GM23248 (cell line): ENCODE measurements at regions not wholly inside any gene's neighbourhood (a gene's known extent, or its start where the extent isn't known, plus 50 kb on each side); places are given as distances from the start of the nearest gene placed in this dataset.

ENCODE experiments used
- DNase-seq: peaks from one replicate; pipeline ENCODE4 v3.0.0-alpha.2; 2015
- H2AFZ ChIP-seq: fragments of 200-600 bp; sonication (generic); 2 replicates; pipeline ENCODE4 v1.6.1; 2016; ENCODE audit warnings: antibody characterized with exemption
- H3F3A ChIP-seq: fragments of 200-600 bp; sonication (generic); 2 replicates; pipeline ENCODE4 v1.6.1; 2016; ENCODE audit warnings: mild to moderate bottlenecking, antibody characterized with exemption, mixed run types; ENCODE audit not compliant: insufficient read depth
- H3K27ac ChIP-seq: fragments of 200-600 bp; sonication (generic); 2 replicates; pipeline ENCODE4 v1.5.1; 2016; ENCODE audit warnings: mild to moderate bottlenecking
- H3K27me3 ChIP-seq: fragments of 200-600 bp; sonication (generic); replicated peaks from 2 replicates; pipeline ENCODE4 v1.6.1; 2016; ENCODE audit warnings: mild to moderate bottlenecking; ENCODE audit not compliant: insufficient read depth
- H3K36me3 ChIP-seq: fragments of 200-600 bp; sonication (generic); 2 replicates; pipeline ENCODE4 v1.6.1; 2016; ENCODE audit warnings: low read depth, mild to moderate bottlenecking
- H3K4me1 ChIP-seq: fragments of 200-600 bp; sonication (generic); 2 replicates; pipeline ENCODE4 v1.6.1; 2016; ENCODE audit warnings: mild to moderate bottlenecking; ENCODE audit not compliant: insufficient read depth
- H3K4me2 ChIP-seq: fragments of 200-600 bp; sonication (generic); one replicate; pipeline ENCODE4 v1.6.1; 2016; ENCODE audit warnings: mild to moderate bottlenecking; ENCODE audit not compliant: unreplicated experiment
- H3K4me3 ChIP-seq: fragments of 200-600 bp; sonication (generic); 2 replicates; pipeline ENCODE4 v1.5.1; 2016; ENCODE audit warnings: mild to moderate bottlenecking
- H3K79me2 ChIP-seq: fragments of 200-600 bp; sonication (generic); 2 replicates; pipeline ENCODE4 v1.6.1; 2016; ENCODE audit warnings: mild to moderate bottlenecking; ENCODE audit not compliant: insufficient read depth
- H3K9ac ChIP-seq: fragments of 200-600 bp; sonication (generic); 2 replicates; pipeline ENCODE4 v1.6.1; 2016; ENCODE audit warnings: mild to moderate bottlenecking
- H3K9me2 ChIP-seq: fragments of 200-600 bp; sonication (generic); 2 replicates; pipeline ENCODE4 v1.6.1; 2016; ENCODE audit warnings: mixed run types, mild to moderate bottlenecking, moderate library complexity; ENCODE audit not compliant: insufficient read depth
- H3K9me3 ChIP-seq: fragments of 200-600 bp; sonication (generic); one replicate; pipeline ENCODE4 v1.6.1; 2017; ENCODE audit warnings: low read depth
- H4K20me1 ChIP-seq: fragments of 200-600 bp; sonication (generic); 2 replicates; pipeline ENCODE4 v1.6.0; 2016; ENCODE audit not compliant: insufficient read depth
- EZH2 ChIP-seq: fragments of 200-600 bp; sonication (generic); IDR thresholded peaks from 2 replicates; pipeline ENCODE4 v1.6.1; 2018; ENCODE audit warnings: antibody characterized with exemption, mild to moderate bottlenecking; ENCODE audit not compliant: insufficient read depth, poor library complexity, severe bottlenecking
- EZH2phosphoT487 ChIP-seq: fragments of 200-600 bp; sonication (generic); IDR thresholded peaks from 2 replicates; pipeline ENCODE4 v1.6.1; 2018; ENCODE audit warnings: antibody characterized with exemption, moderate library complexity, mild to moderate bottlenecking, low read depth; ENCODE audit not compliant: insufficient read depth
- WGBS, 2 experiments: methylation state at CpG; one replicate each; pipeline ENCODE4 v1.1.6; 2015 to 2017; ENCODE audit warnings: low lambda C conversion rate in 2 of 2, low coverage in 1 of 2; ENCODE audit errors: missing lambda C conversion rate in 2 of 2; 5-methylcytosine and 5-hydroxymethylcytosine counted together
- in situ Hi-C: fragments of 300-500 bp; cut with MboI; formaldehyde crosslinking; loops from 2 replicates; pipeline ENCODE4 v1.15.0; 2020

DNA sequence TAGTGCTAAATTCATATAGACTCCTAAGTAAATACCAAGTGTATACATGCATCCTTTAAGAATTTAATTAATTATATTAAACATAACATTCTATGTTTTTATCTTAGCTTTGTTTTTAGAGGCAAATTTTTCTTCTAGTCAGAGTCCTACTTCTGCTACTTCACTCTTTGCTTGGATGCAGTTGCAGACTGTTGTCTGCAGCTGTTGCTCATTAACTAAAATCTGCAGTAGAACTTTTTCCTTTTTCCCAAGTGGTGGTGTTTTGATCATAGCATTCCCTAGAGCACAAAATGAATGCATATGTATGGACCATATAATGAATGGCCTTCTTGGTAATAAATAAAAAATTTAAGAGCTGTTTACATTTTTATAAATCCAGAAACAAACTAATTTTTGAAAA, 198.3 kb downstream of the CASP12 start:
- no peaks in the 10 kb centered on the region for H3K9me3 ChIP-seq
- H4K20me1 ChIP-seq = no peaks in the 10 kb centered on the region
- TF ChIP-seq EZH2 (no peak), EZH2phosphoT487 (no peak)
- in situ Hi-C loops = no loop called here
- no peak overlapping the region for H3K4me3 ChIP-seq
- no peak overlapping the region for H3K9ac ChIP-seq
- H3K9me2 ChIP-seq = no peaks in the 10 kb centered on the region
- H3K36me3 ChIP-seq = no peaks in the 10 kb centered on the region
- no peak overlapping the region for H2AFZ ChIP-seq
- no peak overlapping the region for H3K27ac ChIP-seq
- no peaks in the 10 kb centered on the region for H3F3A ChIP-seq
- 0 out of 2 replicates have a peak, but pooled peaks cover 4% of the 10 kb centered on the region for H3K27me3 ChIP-seq
- no peak for DNase-seq
- H3K4me2 ChIP-seq = no peak overlapping the region
- peaks cover 11% of the 10 kb centered on the region; the same call in 1 of the 2 replicates for H3K4me1 ChIP-seq
- H3K79me2 ChIP-seq = no peaks in the 10 kb centered on the region

DNA sequence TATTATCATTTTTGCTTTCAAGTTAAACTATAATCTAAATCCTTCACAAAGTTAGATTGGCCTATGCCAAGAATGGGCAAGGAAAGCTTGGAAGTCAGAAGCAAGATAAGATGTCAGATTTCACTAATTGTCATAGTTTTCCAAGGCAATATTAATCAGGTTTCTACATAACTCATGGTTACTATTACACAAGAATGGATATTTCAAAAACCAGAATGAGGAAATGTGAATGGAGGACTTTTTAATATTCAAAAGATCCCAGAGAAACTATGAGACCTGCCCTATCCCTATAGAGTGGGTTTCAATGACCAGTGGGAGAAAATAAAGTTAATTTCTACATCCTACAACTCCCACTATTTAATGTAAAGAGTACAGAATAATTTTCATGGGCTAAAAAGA, 203.2 kb downstream of the CASP12 start:
- no peaks in the 10 kb centered on the region for H3K79me2 ChIP-seq
- no peak overlapping the region for H3K27ac ChIP-seq
- H4K20me1 ChIP-seq = no peaks in the 10 kb centered on the region
- H3K9me2 ChIP-seq = no peaks in the 10 kb centered on the region
- H3F3A ChIP-seq = no peaks in the 10 kb centered on the region
- no peak overlapping the region for H3K4me2 ChIP-seq
- H3K4me1 ChIP-seq = 0 out of 2 replicates have a peak, but pooled peaks cover 2% of the 10 kb centered on the region
- H3K9me3 ChIP-seq = no peaks in the 10 kb centered on the region
- H3K4me3 ChIP-seq = no peak overlapping the region
- H3K36me3 ChIP-seq = no peaks in the 10 kb centered on the region
- 0 out of 2 replicates have a peak, but pooled peaks cover 4% of the 10 kb centered on the region for H3K27me3 ChIP-seq
- TF ChIP-seq EZH2phosphoT487 (no peak), EZH2 (no peak)
- H2AFZ ChIP-seq = no peak overlapping the region
- no peak overlapping the region for H3K9ac ChIP-seq
- in situ Hi-C loops = no loop called here
- DNase-seq = peak; percentile 1

DNA sequence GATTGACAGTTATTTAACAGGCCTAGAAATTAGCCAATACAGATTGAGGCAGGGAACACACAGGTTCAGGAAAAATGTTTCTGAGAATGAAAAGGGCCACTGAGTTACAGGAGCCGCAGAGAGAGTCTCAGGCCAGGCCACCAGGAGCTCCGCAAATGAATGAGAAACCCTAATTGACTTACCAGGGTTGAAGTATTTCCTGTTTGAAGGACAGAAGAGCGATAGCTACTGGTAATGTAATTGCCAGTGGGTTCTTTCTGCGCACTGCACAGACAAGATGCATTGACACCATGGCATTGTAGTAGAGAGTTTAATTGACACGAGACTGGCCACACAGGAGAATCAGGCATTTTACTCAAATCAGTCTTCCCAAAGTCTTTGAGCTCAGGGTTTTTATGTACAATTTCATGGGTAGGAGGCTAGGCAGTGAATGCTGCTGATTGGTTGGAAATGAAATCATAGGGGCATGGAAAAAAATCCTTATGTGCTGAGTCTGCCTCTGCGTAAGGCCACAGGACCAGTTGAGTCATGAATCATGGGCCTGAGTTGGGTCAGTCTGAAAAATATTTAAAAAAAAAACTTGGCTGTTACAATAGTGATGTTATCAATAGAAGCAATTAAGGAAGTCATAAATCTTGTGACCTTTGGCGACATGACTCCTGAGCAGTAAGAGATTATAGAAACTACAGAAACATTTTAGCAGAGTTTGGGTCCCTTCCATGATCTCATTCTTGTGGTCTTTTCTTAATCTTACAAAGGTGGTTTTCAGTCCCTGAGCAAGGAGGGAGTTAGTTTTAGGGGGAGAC, 203.8 kb downstream of the CASP12 start:
- Histone ChIP-seq H3K4me2 (no peak overlapping the region), H3K4me3 (no peak overlapping the region), H3K9me2 (no peaks in the 10 kb centered on the region; the same call in 1 of the 2 replicates), H3K9me3 (no peaks in the 10 kb centered on the region), H3K27me3 (0 out of 2 replicates have a peak, but pooled peaks cover 4% of the 10 kb centered on the region), H4K20me1 (no peaks in the 10 kb centered on the region), H3K36me3 (no peaks in the 10 kb centered on the region), H2AFZ (no peak overlapping the region), H3K27ac (no peak overlapping the region), H3F3A (no peaks in the 10 kb centered on the region), H3K9ac (no peak overlapping the region), H3K79me2 (no peaks in the 10 kb centered on the region), H3K4me1 (no peaks in the 10 kb centered on the region)
- TF ChIP-seq EZH2 = no peak
- no peak for TF ChIP-seq EZH2phosphoT487
- 71 to 75% methylated on average over 7 of the region's 7 CpGs for WGBS, 2 experiments
- in situ Hi-C loops = no loop called here
- DNase-seq = peak; percentile 68

DNA sequence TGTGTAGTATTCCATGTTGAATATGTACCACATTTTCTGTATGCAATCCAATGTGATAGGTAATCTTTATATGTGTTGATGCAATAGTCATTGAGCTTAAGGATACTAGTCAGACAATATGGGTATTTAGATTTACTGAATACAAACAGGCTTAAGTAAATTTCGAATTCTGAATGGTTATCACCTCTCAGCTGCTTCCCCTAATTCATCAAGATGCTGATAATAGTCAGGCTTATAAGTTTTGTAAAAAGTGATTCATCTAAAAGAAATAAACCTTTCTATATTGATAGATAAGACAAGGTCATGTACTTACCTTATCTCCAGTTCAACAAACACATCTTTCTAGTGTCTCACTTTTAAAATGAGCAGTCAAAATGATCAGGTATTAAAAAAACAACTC, 205.5 kb downstream of the CASP12 start:
- TF ChIP-seq EZH2phosphoT487 (no peak), EZH2 (no peak)
- H3K4me1 ChIP-seq = no peaks in the 10 kb centered on the region
- no peak overlapping the region for H3K4me3 ChIP-seq
- DNase-seq = no peak
- no peak overlapping the region for H3K27ac ChIP-seq
- H3K9ac ChIP-seq = no peak overlapping the region
- WGBS, 2 experiments = 58 to 60% methylated on average over 1 of the region's 1 CpG
- H3K9me3 ChIP-seq = no peaks in the 10 kb centered on the region
- H3F3A ChIP-seq = no peaks in the 10 kb centered on the region
- no peak overlapping the region for H2AFZ ChIP-seq
- H3K27me3 ChIP-seq = 0 out of 2 replicates have a peak, but pooled peaks cover 4% of the 10 kb centered on the region
- in situ Hi-C loops = no loop called here
- H4K20me1 ChIP-seq = no peaks in the 10 kb centered on the region
- H3K36me3 ChIP-seq = no peaks in the 10 kb centered on the region
- H3K9me2 ChIP-seq = no peaks in the 10 kb centered on the region; the same call in 1 of the 2 replicates
- no peaks in the 10 kb centered on the region for H3K79me2 ChIP-seq
- H3K4me2 ChIP-seq = no peak overlapping the region
